Hematopoietic multipotent progenitor cell treated with erythropoietin and hydrocortisone succinate and interleukin-3 and kit ligand, for 6 days (in vitro differentiated cells): ENCODE measurements at regions not wholly inside any gene's neighbourhood (a gene's known extent, or its start where the extent isn't known, plus 50 kb on each side); places are given as distances from the start of the nearest gene placed in this dataset.
"Not testable (repeated sequence)": the region's sequence is repeated elsewhere in the genome, so short reads cannot be mapped to it uniquely, and the experiment has no call there.

ENCODE experiments used
- DNase-seq: peaks from one replicate; pipeline ENCODE4 v3.0.0-alpha.2; 2015

GRCh38 chr3:177439694-177440269 is 242.5 kb upstream of the TBL1XR1 start:
- DNase-seq, result no peak

- no peak for DNase-seq
Measured at GRCh38 chr3:177440456-177441104, 243.3 kb upstream of the TBL1XR1 start.

- no peak for DNase-seq
Measured at GRCh38 chr3:177441276-177441812, 244.1 kb upstream of the TBL1XR1 start.

GRCh38 chr3:177441813-177442646 is 244.7 kb upstream of the TBL1XR1 start:
- DNase-seq, result peak; percentile 31

GRCh38 chr3:177443469-177443868 is 246.2 kb upstream of the TBL1XR1 start:
- DNase-seq, result no peak

GRCh38 chr3:177444696-177445095 is 247.4 kb upstream of the TBL1XR1 start:
- no peak for DNase-seq

- no peak for DNase-seq
Measured at GRCh38 chr3:177445549-177445948, 248.3 kb upstream of the TBL1XR1 start.

- no peak for DNase-seq
Measured at GRCh38 chr3:177446165-177446601, 248.9 kb upstream of the TBL1XR1 start.

- DNase-seq, result no peak
Measured at GRCh38 chr3:177447938-177448337, 250.7 kb upstream of the TBL1XR1 start.

GRCh38 chr3:177448987-177449359 is 251.7 kb upstream of the TBL1XR1 start:
- DNase-seq, result peak; percentile 2

GRCh38 chr3:177449360-177450006 is 252.2 kb upstream of the TBL1XR1 start:
- peak; percentile 61 for DNase-seq

- no peak for DNase-seq
Measured at GRCh38 chr3:177451301-177451750, 254.0 kb upstream of the TBL1XR1 start.

GRCh38 chr3:177451864-177452830 is 254.9 kb upstream of the TBL1XR1 start:
- no peak for DNase-seq

GRCh38 chr3:177452831-177453450 is 255.7 kb upstream of the TBL1XR1 start:
- DNase-seq, result no peak

- DNase-seq, result no peak
Measured at GRCh38 chr3:177453451-177453844, 256.2 kb upstream of the TBL1XR1 start.

- DNase-seq, result not testable (repeated sequence)
Measured at GRCh38 chr3:177457204-177457603, 259.9 kb upstream of the TBL1XR1 start.

GRCh38 chr3:177459401-177459800 is 262.1 kb upstream of the TBL1XR1 start:
- DNase-seq, result no peak

GRCh38 chr3:177460047-177460446 is 262.8 kb upstream of the TBL1XR1 start:
- DNase-seq, result no peak

GRCh38 chr3:177461765-177462164 is 264.5 kb upstream of the TBL1XR1 start:
- no peak for DNase-seq

- DNase-seq, result not testable (repeated sequence)
Measured at GRCh38 chr3:177463341-177463740, 266.1 kb upstream of the TBL1XR1 start.

- DNase-seq, result no peak
Measured at GRCh38 chr3:177463863-177464262, 266.6 kb upstream of the TBL1XR1 start.
